Activated CD4-positive, alpha-beta memory T cell treated with anti-CD3 and anti-CD28 coated beads for 36 hours (primary cell): ENCODE measurements at regions not wholly inside any gene's neighbourhood (a gene's known extent, or its start where the extent isn't known, plus 50 kb on each side); places are given as distances from the start of the nearest gene placed in this dataset.
A peak's percentile ranks its signal among the peaks of the same experiment; 100 is the strongest.

Experiments
- CTCF ChIA-PET: fragments of 350-600 bp; sonication (Branson Sonifier 250); formaldehyde crosslinking; loops from one replicate; lab custom pipeline; 2021; ENCODE audit warnings: antibody characterized with exemption, inconsistent platforms; lab: Charles Lee
- POLR2A ChIA-PET: fragments of 350-600 bp; sonication (Branson Sonifier 250); formaldehyde crosslinking; loops from one replicate; lab custom pipeline; 2021; ENCODE audit warnings: antibody characterized with exemption; lab: Charles Lee
- DNase-seq: peaks from one replicate; pipeline ENCODE4 v3.0.0-alpha.2; 2020
- H3K27ac Mint-ChIP-seq: one replicate; pipeline ENCODE4 v1.8.0; 2021; ENCODE audit warnings: mixed read lengths
- H3K27me3 Mint-ChIP-seq: one replicate; pipeline ENCODE4 v1.8.0; 2021; ENCODE audit warnings: mixed read lengths
- H3K36me3 Mint-ChIP-seq: one replicate; pipeline ENCODE4 v1.8.0; 2021; ENCODE audit warnings: mixed read lengths
- H3K4me1 Mint-ChIP-seq: one replicate; pipeline ENCODE4 v1.8.0; 2021; ENCODE audit warnings: low read depth, mixed read lengths
- H3K4me3 Mint-ChIP-seq: one replicate; pipeline ENCODE4 v1.8.0; 2021; ENCODE audit warnings: mild to moderate bottlenecking, mixed read lengths
- H3K9me3 Mint-ChIP-seq: one replicate; pipeline ENCODE4 v1.8.0; 2021; ENCODE audit warnings: mixed read lengths
- intact Hi-C: fragments of 100-400 bp; cut with micrococcal nuclease; formaldehyde crosslinking; loops from one replicate; pipeline ENCODE4 v1.15.1; 2023

- POLR2A ChIA-PET: no interaction called here
- intact Hi-C loops: no loop called here
- Mint-ChIP-seq H3K9me3 (peaks cover 6% of the 10 kb centered on the region), H3K4me3 (no peak overlapping the region), H3K27me3 (peaks cover 36% of the 10 kb centered on the region), H3K36me3 (no peaks in the 10 kb centered on the region), H3K4me1 (no peaks in the 10 kb centered on the region), H3K27ac (no peak overlapping the region)
- DNase-seq: peak; percentile 6
- CTCF ChIA-PET: no interaction called here
These were observed 74.7 kb upstream of the UNC5A start for GRCh38 chr5:176735383-176736265.

GRCh38 chr5:176736301-176736930 is 73.9 kb upstream of the UNC5A start:
- H3K36me3 Mint-ChIP-seq: no peaks in the 10 kb centered on the region

GRCh38 chr5:176736931-176737745 is 73.2 kb upstream of the UNC5A start:
- ChIA-PET CTCF (interaction anchor here (0.7 kb wide), 1 partner anchor 76 kb away, joined by 3 read pairs; no protein-coding TSS in a partner anchor), POLR2A (no interaction called here)
- no peak overlapping the region for H3K27ac Mint-ChIP-seq
- no peaks in the 10 kb centered on the region for H3K36me3 Mint-ChIP-seq
- no peak overlapping the region for H3K4me3 Mint-ChIP-seq
- intact Hi-C loops: no loop called here
- peaks cover 45% of the 10 kb centered on the region for H3K27me3 Mint-ChIP-seq
- peaks cover 5% of the 10 kb centered on the region for H3K4me1 Mint-ChIP-seq
- no peak for DNase-seq
- no peaks in the 10 kb centered on the region for H3K9me3 Mint-ChIP-seq

More at GRCh38 chr5:176736301-176736930, 73.9 kb upstream of the UNC5A start:
- Mint-ChIP-seq H3K27me3 (peaks cover 39% of the 10 kb centered on the region), H3K9me3 (no peaks in the 10 kb centered on the region), H3K27ac (no peak overlapping the region), H3K4me3 (no peak overlapping the region), H3K4me1 (no peaks in the 10 kb centered on the region)
- POLR2A ChIA-PET: no interaction called here
- CTCF ChIA-PET: interaction anchor here (0.7 kb wide), 1 partner anchor 76 kb away, joined by 3 read pairs; no protein-coding TSS in a partner anchor
- no peak for DNase-seq
- intact Hi-C loops: no loop called here

- H3K4me3 Mint-ChIP-seq: no peak overlapping the region
- H3K27ac Mint-ChIP-seq: no peak overlapping the region
- H3K27me3 Mint-ChIP-seq: peaks cover 46% of the 10 kb centered on the region
- H3K36me3 Mint-ChIP-seq: no peaks in the 10 kb centered on the region
- ChIA-PET POLR2A (no interaction called here), CTCF (interaction anchor here (1.4 kb wide), 1 partner anchor 77 kb away, joined by 4 read pairs; no protein-coding TSS in a partner anchor)
- DNase-seq: no peak
- intact Hi-C loops: no loop called here
- H3K9me3 Mint-ChIP-seq: no peaks in the 10 kb centered on the region
- H3K4me1 Mint-ChIP-seq: peaks cover 8% of the 10 kb centered on the region
These were observed 72.4 kb upstream of the UNC5A start for GRCh38 chr5:176737746-176738636.

- ChIA-PET CTCF (interaction anchor here (1.4 kb wide), 1 partner anchor 78 kb away, joined by 4 read pairs; no protein-coding TSS in a partner anchor), POLR2A (no interaction called here)
- Mint-ChIP-seq H3K4me1 (peaks cover 10% of the 10 kb centered on the region), H3K27me3 (peaks cover 44% of the 10 kb centered on the region), H3K27ac (no peak overlapping the region), H3K4me3 (no peak overlapping the region), H3K36me3 (no peaks in the 10 kb centered on the region), H3K9me3 (no peaks in the 10 kb centered on the region)
- intact Hi-C loops: no loop called here
- DNase-seq: no peak
These were observed 71.6 kb upstream of the UNC5A start for GRCh38 chr5:176738637-176739250.

- H3K4me1 Mint-ChIP-seq: peaks cover 14% of the 10 kb centered on the region
- intact Hi-C loops: no loop called here
- no peak for DNase-seq
- CTCF ChIA-PET: interaction anchor here (1.9 kb wide), 1 partner anchor 79 kb away, joined by 9 read pairs; no protein-coding TSS in a partner anchor
- H3K4me3 Mint-ChIP-seq: no peak overlapping the region
- peaks cover 51% of the 10 kb centered on the region for H3K27me3 Mint-ChIP-seq
- POLR2A ChIA-PET: no interaction called here
- no peaks in the 10 kb centered on the region for H3K36me3 Mint-ChIP-seq
- no peaks in the 10 kb centered on the region for H3K9me3 Mint-ChIP-seq
- no peak overlapping the region for H3K27ac Mint-ChIP-seq
These were observed 70.8 kb upstream of the UNC5A start for GRCh38 chr5:176739461-176740051.

GRCh38 chr5:176740131-176740701 is 70.1 kb upstream of the UNC5A start:
- no peak overlapping the region for H3K4me3 Mint-ChIP-seq
- H3K27ac Mint-ChIP-seq: no peak overlapping the region
- H3K4me1 Mint-ChIP-seq: peaks cover 17% of the 10 kb centered on the region
- H3K36me3 Mint-ChIP-seq: no peaks in the 10 kb centered on the region
- ChIA-PET CTCF (interaction anchor here (1.9 kb wide), 1 partner anchor 79 kb away, joined by 9 read pairs; no protein-coding TSS in a partner anchor), POLR2A (no interaction called here)
- peaks cover 56% of the 10 kb centered on the region for H3K27me3 Mint-ChIP-seq
- no peaks in the 10 kb centered on the region for H3K9me3 Mint-ChIP-seq
- DNase-seq: no peak
- intact Hi-C loops: no loop called here

- H3K27me3 Mint-ChIP-seq: peaks cover 61% of the 10 kb centered on the region
- CTCF ChIA-PET: interaction anchor here (1.9 kb wide), 1 partner anchor 80 kb away, joined by 9 read pairs; no protein-coding TSS in a partner anchor
- H3K4me3 Mint-ChIP-seq: no peak overlapping the region
- no peaks in the 10 kb centered on the region for H3K36me3 Mint-ChIP-seq
- H3K4me1 Mint-ChIP-seq: peaks cover 24% of the 10 kb centered on the region
- no peak overlapping the region for H3K27ac Mint-ChIP-seq
- POLR2A ChIA-PET: no interaction called here
- intact Hi-C loops: no loop called here
- no peak for DNase-seq
- no peaks in the 10 kb centered on the region for H3K9me3 Mint-ChIP-seq
These were observed 69.5 kb upstream of the UNC5A start for GRCh38 chr5:176740702-176741496.

GRCh38 chr5:176741561-176742211 is 68.7 kb upstream of the UNC5A start:
- H3K9me3 Mint-ChIP-seq: no peaks in the 10 kb centered on the region
- DNase-seq: no peak
- POLR2A ChIA-PET: no interaction called here
- H3K36me3 Mint-ChIP-seq: no peaks in the 10 kb centered on the region
- CTCF ChIA-PET: interaction anchor here (1.9 kb wide), 1 partner anchor 81 kb away, joined by 9 read pairs; no protein-coding TSS in a partner anchor
- H3K4me1 Mint-ChIP-seq: peaks cover 29% of the 10 kb centered on the region
- H3K27me3 Mint-ChIP-seq: peaks cover 65% of the 10 kb centered on the region
- no peak overlapping the region for H3K27ac Mint-ChIP-seq
- H3K4me3 Mint-ChIP-seq: no peak overlapping the region
- intact Hi-C loops: no loop called here
